ENCODE measurements at regions not wholly inside any gene's neighbourhood (a gene's known extent, or its start where the extent isn't known, plus 50 kb on each side); places are given as distances from the start of the nearest gene placed in this dataset.
A peak's percentile ranks its signal among the peaks of the same experiment; 100 is the strongest.

GRCh38 chr2:12478151-12479064, 238.3 kb upstream of the TRIB2 start:
- no peak for DNase-seq
- WGBS, 4 donors = 71 to 77% (median 74%) methylated on average over 9 of the region's 9 CpGs
- Histone ChIP-seq H3K4me3 (no peak overlapping the region), H3K36me3 (replicated peaks in 1 of 2) (no peaks in the 10 kb centered on the region), H3K4me1 (replicated peaks in 1 of 2) (peaks cover 0 to 15% of the 10 kb centered on the region in 2 donors), H3K27ac (peak overlapping the region in 2 of 5 donors; percentile 4 to 65), H3K9me3 (replicated peaks in 1 of 3) (no peaks in the 10 kb centered on the region), H3K27me3 (no peaks in the 10 kb centered on the region)
- no peak for TF ChIP-seq POLR2A (IDR thresholded peaks at IDR 0.05)
- no peak for TF ChIP-seq CTCF (IDR thresholded peaks at IDR 0.05)
- intact Hi-C loops (cut with DNase I) = loop anchor here in 1 of 2 donors (10.0 kb wide), 1 partner anchor 236 kb away; the partner anchor contains the start of gene TRIB2

GRCh38 chr2:12479065-12479601, 237.6 kb upstream of the TRIB2 start:
- Histone ChIP-seq H3K27ac (peak overlapping the region in 2 of 5 donors; percentile 4 to 65), H3K36me3 (replicated peaks in 1 of 2) (no peaks in the 10 kb centered on the region), H3K4me3 (no peak overlapping the region), H3K9me3 (replicated peaks in 1 of 3) (peaks cover 0 to 4% (median 0%) of the 10 kb centered on the region in 3 donors), H3K4me1 (replicated peaks in 1 of 2) (peaks cover 0 to 15% of the 10 kb centered on the region in 2 donors), H3K27me3 (no peaks in the 10 kb centered on the region)
- TF ChIP-seq CTCF (IDR thresholded peaks at IDR 0.05) = no peak
- TF ChIP-seq POLR2A (IDR thresholded peaks at IDR 0.05) = no peak
- peak in 1 of 7 donors; percentile 13 for DNase-seq
- WGBS, 4 donors = 30 to 60% (median 46%) methylated on average over 1 of the region's 1 CpG
- intact Hi-C loops (cut with DNase I) = loop anchor here in 1 of 2 donors (10.0 kb wide), 1 partner anchor 236 kb away; the partner anchor contains the start of gene TRIB2

GRCh38 chr2:12484536-12485115, 232.1 kb upstream of the TRIB2 start:
- Histone ChIP-seq H3K9me3 (replicated peaks in 1 of 3) (peaks cover 0 to 4% (median 0%) of the 10 kb centered on the region in 3 donors), H3K27me3 (no peaks in the 10 kb centered on the region), H3K4me3 (no peak overlapping the region), H3K4me1 (replicated peaks in 1 of 2) (peaks cover 10 to 27% of the 10 kb centered on the region in 2 donors), H3K27ac (peak overlapping the region in 1 of 5 donors; percentile 14), H3K36me3 (replicated peaks in 1 of 2) (no peaks in the 10 kb centered on the region)
- 65 to 82% (median 81%) methylated on average over 3 of the region's 3 CpGs for WGBS, 4 donors
- intact Hi-C loops (cut with DNase I) = no loop called here
- TF ChIP-seq POLR2A (IDR thresholded peaks at IDR 0.05) = no peak
- no peak for TF ChIP-seq CTCF (IDR thresholded peaks at IDR 0.05)
- no peak for DNase-seq
